GM18499 (cell line): ENCODE measurements at regions not wholly inside any gene's neighbourhood (a gene's known extent, or its start where the extent isn't known, plus 50 kb on each side); places are given as distances from the start of the nearest gene placed in this dataset.
"Not testable (repeated sequence)": the region's sequence is repeated elsewhere in the genome, so short reads cannot be mapped to it uniquely, and the experiment has no call there.

Experiments
- ATAC-seq: cut with Tn5 transposase; IDR thresholded peaks from one replicate; pipeline ENCODE4 v1.9.1; 2021; ENCODE audit warnings: moderate number of reproducible peaks; ENCODE audit not compliant: insufficient read depth, unreplicated experiment

- no peak for ATAC-seq
Measured at GRCh38 chrX:137858106-137858505, 292.2 kb downstream of the ZIC3 start.

GRCh38 chrX:137878401-137878800 is 312.5 kb downstream of the ZIC3 start:
- no peak for ATAC-seq

- ATAC-seq: no peak
Measured at GRCh38 chrX:137882960-137883359, 317.0 kb downstream of the ZIC3 start.

- not testable (repeated sequence) for ATAC-seq
Measured at GRCh38 chrX:137884813-137885212, 318.9 kb downstream of the ZIC3 start.

- ATAC-seq: no peak
Measured at GRCh38 chrX:137891431-137891830, 325.5 kb downstream of the ZIC3 start.

GRCh38 chrX:137896123-137896522 is 330.2 kb downstream of the ZIC3 start:
- no peak for ATAC-seq

- no peak for ATAC-seq
Measured at GRCh38 chrX:137915466-137915865, 349.5 kb downstream of the ZIC3 start.

GRCh38 chrX:137916090-137916746 is 350.3 kb downstream of the ZIC3 start:
- no peak for ATAC-seq

- ATAC-seq: no peak
Measured at GRCh38 chrX:137926090-137926489, 360.2 kb downstream of the ZIC3 start.

GRCh38 chrX:137929951-137930350 is 364.0 kb downstream of the ZIC3 start:
- ATAC-seq: no peak

- no peak for ATAC-seq
Measured at GRCh38 chrX:137930533-137930932, 364.6 kb downstream of the ZIC3 start.

GRCh38 chrX:137934214-137934613 is 368.3 kb downstream of the ZIC3 start:
- ATAC-seq: not testable (repeated sequence)

- ATAC-seq: not testable (repeated sequence)
Measured at GRCh38 chrX:137934887-137935286, 369.0 kb downstream of the ZIC3 start.

- ATAC-seq: no peak
Measured at GRCh38 chrX:137945470-137945869, 379.5 kb downstream of the ZIC3 start.

GRCh38 chrX:137969191-137969590 is 403.3 kb downstream of the ZIC3 start:
- ATAC-seq: no peak

GRCh38 chrX:137982472-137983172 is 416.7 kb downstream of the ZIC3 start:
- no peak for ATAC-seq

- ATAC-seq: no peak
Measured at GRCh38 chrX:137988470-137988869, 422.5 kb downstream of the ZIC3 start.

- ATAC-seq: no peak
Measured at GRCh38 chrX:137998619-137999018, 432.7 kb downstream of the ZIC3 start.

GRCh38 chrX:137999071-137999470 is 433.1 kb downstream of the ZIC3 start:
- ATAC-seq: no peak

GRCh38 chrX:137999552-137999951 is 433.6 kb downstream of the ZIC3 start:
- ATAC-seq: no peak

GRCh38 chrX:138001226-138001625 is 435.3 kb downstream of the ZIC3 start:
- no peak for ATAC-seq

GRCh38 chrX:138006180-138006579 is 440.3 kb downstream of the ZIC3 start:
- no peak for ATAC-seq
